ENCODE measurements at regions not wholly inside any gene's neighbourhood (a gene's known extent, or its start where the extent isn't known, plus 50 kb on each side); places are given as distances from the start of the nearest gene placed in this dataset.

- no peak for TF ChIP-seq CTCF (IDR thresholded peaks at IDR 0.05; ENCODE audit: borderline replicate concordance, extremely low read depth, low read length, poor library complexity, severe bottlenecking)
- no peak for TF ChIP-seq EZH2 (IDR thresholded peaks at IDR 0.05; ENCODE audit: borderline replicate concordance, low read depth, low read length, severe bottlenecking)
These were observed 793.0 kb downstream of the OLFM4 start for GRCh38 chr13:53821632-53822031.
